Esophagus muscularis mucosa (tissue), 4 donors: ENCODE measurements at regions not wholly inside any gene's neighbourhood (a gene's known extent, or its start where the extent isn't known, plus 50 kb on each side); places are given as distances from the start of the nearest gene placed in this dataset.

ENCODE experiments used
- EP300 ChIP-seq: sonication (generic); formaldehyde crosslinking; IDR thresholded peaks from one replicate; pipeline ENCODE4 v1.6.1; 2017; ENCODE audit warnings: antibody characterized with exemption
- POLR2A ChIP-seq: fragments of 450-650 bp; IDR thresholded peaks from one replicate; pipeline ENCODE4 v1.6.1; 2017; ENCODE audit warnings: antibody characterized with exemption, moderate library complexity, mild to moderate bottlenecking, low read depth
- POLR2AphosphoS5 ChIP-seq, 2 donors: sonication (generic); formaldehyde crosslinking; IDR thresholded peaks; one replicate each; pipeline ENCODE4 v1.6.1; 2017; ENCODE audit warnings: antibody characterized with exemption in 2 of 2
- TF ChIP-seq, protein P1 (sequence below), 3 experiments: fragments of 200-600 bp in 2 of 3; fragments of 450-650 bp in 1 of 3; sonication (generic) in 2 of 3; IDR thresholded peaks; one replicate each; pipeline ENCODE4 v1.5.1; 2017 to 2019; ENCODE audit warnings: antibody characterized with exemption in 3 of 3, mild to moderate bottlenecking in 2 of 3, moderate library complexity in 1 of 3

GRCh38 chr6:144621332-144621731 lies 336.2 kb downstream of the UTRN start:
- no peak for TF ChIP-seq EP300
- no peak for TF ChIP-seq POLR2A
- TF ChIP-seq, protein P1, sequence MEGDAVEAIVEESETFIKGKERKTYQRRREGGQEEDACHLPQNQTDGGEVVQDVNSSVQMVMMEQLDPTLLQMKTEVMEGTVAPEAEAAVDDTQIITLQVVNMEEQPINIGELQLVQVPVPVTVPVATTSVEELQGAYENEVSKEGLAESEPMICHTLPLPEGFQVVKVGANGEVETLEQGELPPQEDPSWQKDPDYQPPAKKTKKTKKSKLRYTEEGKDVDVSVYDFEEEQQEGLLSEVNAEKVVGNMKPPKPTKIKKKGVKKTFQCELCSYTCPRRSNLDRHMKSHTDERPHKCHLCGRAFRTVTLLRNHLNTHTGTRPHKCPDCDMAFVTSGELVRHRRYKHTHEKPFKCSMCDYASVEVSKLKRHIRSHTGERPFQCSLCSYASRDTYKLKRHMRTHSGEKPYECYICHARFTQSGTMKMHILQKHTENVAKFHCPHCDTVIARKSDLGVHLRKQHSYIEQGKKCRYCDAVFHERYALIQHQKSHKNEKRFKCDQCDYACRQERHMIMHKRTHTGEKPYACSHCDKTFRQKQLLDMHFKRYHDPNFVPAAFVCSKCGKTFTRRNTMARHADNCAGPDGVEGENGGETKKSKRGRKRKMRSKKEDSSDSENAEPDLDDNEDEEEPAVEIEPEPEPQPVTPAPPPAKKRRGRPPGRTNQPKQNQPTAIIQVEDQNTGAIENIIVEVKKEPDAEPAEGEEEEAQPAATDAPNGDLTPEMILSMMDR (IDR thresholded peaks at IDR 0.05), result no peak
- TF ChIP-seq POLR2AphosphoS5 (IDR thresholded peaks at IDR 0.05), result no peak
